Calu3 (cell line): ENCODE measurements at regions not wholly inside any gene's neighbourhood (a gene's known extent, or its start where the extent isn't known, plus 50 kb on each side); places are given as distances from the start of the nearest gene placed in this dataset.

ENCODE experiments used
- BruUV-seq: library from RNA; stranded (reverse); fragments of 400-500 nt; replicated peaks from 2 replicates; lab custom pipeline; 2021; lab: Mats Ljungman, UMichigan
- CTCF ChIA-PET: fragments of 300-600 bp; sonication (Branson Sonifier 250); formaldehyde crosslinking; loops from one replicate; lab custom pipeline; 2022; ENCODE audit warnings: antibody characterized with exemption; lab: Charles Lee
- DNase-seq: peaks from one replicate; pipeline ENCODE4 v3.0.0; 2022
- H3K27ac Mint-ChIP-seq: one replicate; pipeline ENCODE4 v1.8.0; 2022; ENCODE audit warnings: mixed read lengths; ENCODE audit not compliant: unreplicated experiment
- H3K27me3 Mint-ChIP-seq: one replicate; pipeline ENCODE4 v1.8.0; 2022; ENCODE audit warnings: mixed read lengths; ENCODE audit not compliant: unreplicated experiment
- H3K36me3 Mint-ChIP-seq: one replicate; pipeline ENCODE4 v1.8.0; 2022; ENCODE audit warnings: mild to moderate bottlenecking, moderate library complexity, mixed read lengths; ENCODE audit not compliant: insufficient read depth, unreplicated experiment
- H3K4me1 Mint-ChIP-seq: one replicate; pipeline ENCODE4 v1.8.0; 2022; ENCODE audit warnings: mild to moderate bottlenecking, low read depth, mixed read lengths; ENCODE audit not compliant: unreplicated experiment
- H3K4me3 Mint-ChIP-seq: one replicate; pipeline ENCODE4 v1.8.0; 2022; ENCODE audit warnings: mild to moderate bottlenecking, low read depth, moderate library complexity, mixed read lengths; ENCODE audit not compliant: unreplicated experiment
- H3K9me3 Mint-ChIP-seq: one replicate; pipeline ENCODE4 v1.8.0; 2022; ENCODE audit warnings: low read depth, mixed read lengths; ENCODE audit not compliant: unreplicated experiment
- intact Hi-C: fragments of 100-400 bp; cut with micrococcal nuclease; formaldehyde crosslinking; loops from one replicate; pipeline ENCODE4 v1.10.0; 2022; ENCODE audit not compliant: unreplicated experiment
- TF ChIP-seq, protein P1 (sequence below): fragments of 200-600 bp; IDR thresholded peaks from one replicate; pipeline ENCODE4 v1.8.0; 2022; ENCODE audit warnings: antibody characterized with exemption; ENCODE audit not compliant: unreplicated experiment

DNA sequence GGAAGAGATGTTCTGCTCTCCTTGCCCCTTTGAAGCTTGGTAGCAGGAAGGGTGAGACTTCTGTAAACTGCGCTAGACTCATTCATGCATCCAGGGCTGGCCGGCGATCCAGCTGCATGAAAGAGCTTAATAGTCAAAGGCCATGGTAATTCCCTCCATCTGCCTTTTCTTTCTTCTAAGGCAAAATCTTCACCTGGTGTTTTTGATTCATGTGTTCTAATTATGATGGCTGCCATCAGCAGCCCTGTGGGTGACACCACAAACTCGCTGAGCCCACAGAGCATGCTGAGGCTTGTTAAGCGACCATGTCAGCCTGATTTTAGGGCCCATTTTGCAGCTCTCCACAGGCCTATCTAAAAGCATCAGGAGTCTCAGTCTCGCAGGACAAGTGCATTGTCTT is 450.1 kb upstream of the TENM3 start:
- no peaks in the 10 kb centered on the region for H3K27me3 Mint-ChIP-seq
- TF ChIP-seq, protein P1, sequence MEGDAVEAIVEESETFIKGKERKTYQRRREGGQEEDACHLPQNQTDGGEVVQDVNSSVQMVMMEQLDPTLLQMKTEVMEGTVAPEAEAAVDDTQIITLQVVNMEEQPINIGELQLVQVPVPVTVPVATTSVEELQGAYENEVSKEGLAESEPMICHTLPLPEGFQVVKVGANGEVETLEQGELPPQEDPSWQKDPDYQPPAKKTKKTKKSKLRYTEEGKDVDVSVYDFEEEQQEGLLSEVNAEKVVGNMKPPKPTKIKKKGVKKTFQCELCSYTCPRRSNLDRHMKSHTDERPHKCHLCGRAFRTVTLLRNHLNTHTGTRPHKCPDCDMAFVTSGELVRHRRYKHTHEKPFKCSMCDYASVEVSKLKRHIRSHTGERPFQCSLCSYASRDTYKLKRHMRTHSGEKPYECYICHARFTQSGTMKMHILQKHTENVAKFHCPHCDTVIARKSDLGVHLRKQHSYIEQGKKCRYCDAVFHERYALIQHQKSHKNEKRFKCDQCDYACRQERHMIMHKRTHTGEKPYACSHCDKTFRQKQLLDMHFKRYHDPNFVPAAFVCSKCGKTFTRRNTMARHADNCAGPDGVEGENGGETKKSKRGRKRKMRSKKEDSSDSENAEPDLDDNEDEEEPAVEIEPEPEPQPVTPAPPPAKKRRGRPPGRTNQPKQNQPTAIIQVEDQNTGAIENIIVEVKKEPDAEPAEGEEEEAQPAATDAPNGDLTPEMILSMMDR: no peak
- H3K4me3 Mint-ChIP-seq: no peak overlapping the region
- CTCF ChIA-PET: no interaction called here
- intact Hi-C loops: no loop called here
- no peak overlapping the region for H3K27ac Mint-ChIP-seq
- no TSS peak for BruUV-seq
- H3K4me1 Mint-ChIP-seq: no peaks in the 10 kb centered on the region
- no peak for DNase-seq
- no peaks in the 10 kb centered on the region for H3K36me3 Mint-ChIP-seq
- peaks cover 2% of the 10 kb centered on the region for H3K9me3 Mint-ChIP-seq

DNA sequence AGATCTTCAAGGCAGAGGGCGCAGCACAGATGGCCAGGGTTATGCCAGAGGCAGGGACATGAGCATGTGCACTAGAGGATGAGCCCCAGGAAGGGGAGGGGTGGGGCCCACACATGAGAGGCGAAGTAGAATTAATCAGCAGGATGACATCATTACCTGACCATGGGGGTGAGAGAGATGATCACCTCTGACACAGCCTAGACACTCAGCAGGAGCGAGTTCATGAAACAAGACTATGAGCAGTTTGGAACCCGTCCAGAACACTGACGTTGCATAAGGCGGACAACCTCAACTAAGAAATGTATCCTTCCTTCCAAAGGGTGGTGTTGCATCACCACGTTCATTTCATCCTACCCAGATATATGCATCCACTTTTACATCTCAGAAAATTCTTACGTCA is 446.7 kb upstream of the TENM3 start:
- TF ChIP-seq, protein P1: no peak
- Mint-ChIP-seq H3K27ac (no peak overlapping the region), H3K27me3 (no peaks in the 10 kb centered on the region), H3K4me1 (no peaks in the 10 kb centered on the region), H3K36me3 (no peaks in the 10 kb centered on the region), H3K9me3 (peaks cover 2% of the 10 kb centered on the region), H3K4me3 (no peak overlapping the region)
- DNase-seq: no peak
- intact Hi-C loops: no loop called here
- BruUV-seq: no TSS peak
- CTCF ChIA-PET: no interaction called here

DNA sequence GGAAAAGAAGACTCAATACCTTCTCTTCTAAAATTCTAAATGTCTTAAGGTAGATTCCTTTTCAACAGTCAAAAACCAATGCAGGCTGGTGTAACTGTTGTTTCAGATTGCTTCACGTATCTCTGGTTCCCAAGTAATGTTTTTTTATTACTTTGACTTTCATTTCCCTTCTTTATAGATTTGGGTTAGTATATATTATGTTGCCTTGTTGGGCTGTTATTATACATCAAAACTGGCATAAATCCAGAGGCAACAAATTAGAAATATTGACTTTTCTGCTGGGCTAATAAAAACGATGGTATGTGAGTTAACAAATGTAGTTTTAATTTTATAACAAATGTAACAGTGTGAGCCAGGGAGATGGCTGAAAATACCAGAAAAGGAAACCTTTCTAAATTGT is 444.7 kb upstream of the TENM3 start:
- no peaks in the 10 kb centered on the region for H3K4me1 Mint-ChIP-seq
- no peaks in the 10 kb centered on the region for H3K27me3 Mint-ChIP-seq
- H3K4me3 Mint-ChIP-seq: no peak overlapping the region
- peaks cover 2% of the 10 kb centered on the region for H3K9me3 Mint-ChIP-seq
- intact Hi-C loops: no loop called here
- H3K27ac Mint-ChIP-seq: no peak overlapping the region
- TF ChIP-seq, protein P1: no peak
- no peak for DNase-seq
- CTCF ChIA-PET: no interaction called here
- no peaks in the 10 kb centered on the region for H3K36me3 Mint-ChIP-seq
- no TSS peak for BruUV-seq

DNA sequence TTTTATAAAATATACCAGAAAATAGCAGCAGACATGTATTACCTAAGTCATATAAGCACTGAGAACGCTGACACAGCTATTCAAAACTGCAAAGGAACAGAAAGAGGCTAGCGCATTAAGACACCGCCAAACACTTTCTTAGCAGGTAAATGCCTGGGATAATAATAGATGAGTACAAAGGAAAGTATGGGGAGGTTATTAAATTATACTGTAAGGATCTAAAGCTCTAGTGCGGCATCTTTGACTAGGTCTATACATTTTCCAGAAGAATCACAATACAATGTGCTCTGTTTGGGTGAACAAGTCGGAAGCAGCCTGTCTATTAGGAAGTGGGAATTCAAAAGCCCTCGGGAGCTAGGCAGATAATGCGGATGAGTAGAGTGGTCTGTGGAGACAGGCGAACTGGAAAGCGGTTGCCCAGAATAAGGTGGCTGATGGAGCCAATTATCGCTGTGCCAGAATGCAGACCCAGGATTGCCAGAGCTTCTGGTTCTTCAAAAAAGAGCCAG is 443.6 kb upstream of the TENM3 start:
- Mint-ChIP-seq H3K4me1 (no peaks in the 10 kb centered on the region), H3K9me3 (peaks cover 2% of the 10 kb centered on the region), H3K27me3 (peaks cover under 1% of the 10 kb centered on the region), H3K27ac (no peak overlapping the region), H3K4me3 (no peak overlapping the region), H3K36me3 (no peaks in the 10 kb centered on the region)
- no TSS peak for BruUV-seq
- intact Hi-C loops: no loop called here
- no peak for DNase-seq
- CTCF ChIA-PET: no interaction called here
- TF ChIP-seq, protein P1: no peak
